ACC112 (cell line): ENCODE measurements at regions not wholly inside any gene's neighbourhood (a gene's known extent, or its start where the extent isn't known, plus 50 kb on each side); places are given as distances from the start of the nearest gene placed in this dataset.
"Not testable (repeated sequence)": the region's sequence is repeated elsewhere in the genome, so short reads cannot be mapped to it uniquely, and the experiment has no call there.

Experiments
- H2AFZ ChIP-seq: fragments of 200-600 bp; sonication (generic); one replicate; pipeline ENCODE4 v1.6.0; 2017; ENCODE audit warnings: antibody characterized with exemption, low read length; ENCODE audit not compliant: unreplicated experiment
- H3K27ac ChIP-seq: fragments of 200-600 bp; sonication (generic); 2 replicates; pipeline ENCODE4 v1.5.1; 2014; ENCODE audit warnings: low read depth, mild to moderate bottlenecking, antibody characterized with exemption, low read length, moderate library complexity
- H3K27me3 ChIP-seq: fragments of 200-600 bp; sonication (generic); 2 replicates; pipeline ENCODE4 v1.6.1; 2014; ENCODE audit warnings: mild to moderate bottlenecking, antibody characterized with exemption, low read length, moderate library complexity, mixed read lengths; ENCODE audit not compliant: insufficient read depth
- H3K36me3 ChIP-seq: fragments of 200-600 bp; sonication (generic); 2 replicates; pipeline ENCODE4 v1.6.1; 2016; ENCODE audit warnings: mild to moderate bottlenecking, antibody characterized with exemption, low read length, moderate library complexity, mixed read lengths; ENCODE audit not compliant: insufficient read depth
- H3K4me1 ChIP-seq: fragments of 200-600 bp; sonication (generic); one replicate; pipeline ENCODE4 v1.6.1; 2016; ENCODE audit warnings: low read length, mixed read lengths; ENCODE audit not compliant: insufficient read depth, unreplicated experiment, control insufficient read depth
- H3K4me3 ChIP-seq: fragments of 200-600 bp; sonication (generic); 2 replicates; pipeline ENCODE4 v1.5.1; 2014; ENCODE audit warnings: mild to moderate bottlenecking, low read depth, low read length
- H3K79me2 ChIP-seq: fragments of 200-600 bp; sonication (generic); one replicate; pipeline ENCODE4 v1.6.0; 2016; ENCODE audit warnings: low read length; ENCODE audit not compliant: control insufficient read depth, unreplicated experiment, insufficient read depth

GRCh38 chr3:174538151-174538550, 321.0 kb upstream of the NAALADL2 start:
- H3K79me2 ChIP-seq = no peaks in the 10 kb centered on the region
- H2AFZ ChIP-seq = no peak overlapping the region
- H3K27me3 ChIP-seq = no peaks in the 10 kb centered on the region
- peaks cover 9% of the 10 kb centered on the region for H3K4me1 ChIP-seq
- no peak overlapping the region for H3K4me3 ChIP-seq
- H3K27ac ChIP-seq = no peak overlapping the region
- no peaks in the 10 kb centered on the region for H3K36me3 ChIP-seq

DNA sequence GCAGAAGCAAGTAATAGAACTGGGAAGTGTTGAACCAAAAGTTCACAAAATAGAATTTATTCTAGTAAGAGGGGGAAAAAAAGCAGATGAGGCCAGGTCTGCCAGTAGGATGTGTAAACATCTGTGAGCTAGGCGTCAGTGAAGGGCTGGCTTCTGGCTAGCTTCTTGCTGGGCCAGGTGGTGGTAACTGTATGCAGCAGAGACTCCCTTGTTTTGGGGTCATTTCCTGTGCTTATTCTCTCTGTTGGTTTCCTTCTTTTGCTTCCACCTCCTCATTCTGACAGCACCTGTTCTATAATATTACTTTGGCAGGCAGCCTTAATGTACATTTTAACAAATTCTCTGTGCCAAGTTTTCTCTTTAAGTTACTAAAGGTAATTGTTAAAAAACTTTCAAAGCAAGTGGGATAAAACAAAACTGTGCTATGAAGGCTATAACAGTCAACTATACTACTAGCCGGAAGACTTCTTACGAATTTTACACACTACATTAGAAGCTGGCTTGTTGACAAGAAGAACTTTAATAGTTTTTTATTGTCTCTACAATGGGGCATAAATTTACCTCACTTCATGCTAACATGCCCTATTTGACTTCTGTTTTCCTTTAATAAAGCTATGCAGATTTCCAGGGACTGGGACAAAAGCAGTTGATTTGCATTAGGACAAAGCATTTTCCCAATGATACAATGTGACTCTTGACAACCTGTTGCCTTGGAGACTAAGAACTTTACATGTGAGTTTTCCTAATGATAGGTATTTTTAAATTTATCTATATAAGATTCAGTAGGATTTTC, 318.8 kb upstream of the NAALADL2 start:
- no peak overlapping the region for H2AFZ ChIP-seq
- H3K36me3 ChIP-seq = no peaks in the 10 kb centered on the region
- H3K27ac ChIP-seq = no peak overlapping the region
- H3K4me1 ChIP-seq = peaks cover 4% of the 10 kb centered on the region
- no peaks in the 10 kb centered on the region for H3K79me2 ChIP-seq
- no peaks in the 10 kb centered on the region for H3K27me3 ChIP-seq
- no peak overlapping the region for H3K4me3 ChIP-seq

DNA sequence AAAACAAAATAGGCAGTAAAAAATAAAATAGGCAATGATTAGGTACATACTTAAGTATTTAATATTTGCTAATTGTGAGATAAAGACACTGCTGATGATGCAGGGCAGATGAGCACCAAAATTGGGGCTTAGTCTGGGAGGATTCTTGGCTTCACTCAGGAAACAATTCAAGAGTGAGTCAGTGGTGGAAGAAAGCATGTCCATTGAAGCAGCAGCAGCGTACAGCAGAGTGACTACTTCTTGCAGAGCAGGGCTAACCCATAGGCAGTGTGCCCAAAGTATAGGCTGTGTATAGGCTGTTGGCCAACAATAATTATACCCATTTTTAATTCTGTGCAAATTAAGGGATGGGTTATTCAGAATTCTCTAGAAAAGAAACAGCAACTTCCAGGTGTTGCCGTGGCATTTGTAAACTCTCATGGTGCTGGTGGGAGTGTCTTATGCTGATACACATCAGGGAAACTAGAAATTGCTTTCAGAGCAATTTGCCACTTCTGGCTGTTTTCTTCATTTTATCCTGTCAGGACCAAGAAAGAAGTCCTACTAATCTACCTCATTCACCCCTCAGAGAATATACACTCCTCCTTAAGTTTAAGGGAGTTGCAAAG, 317.3 kb upstream of the NAALADL2 start:
- Histone ChIP-seq H2AFZ (no peak overlapping the region), H3K4me3 (no peak overlapping the region), H3K27ac (no peak overlapping the region), H3K27me3 (no peaks in the 10 kb centered on the region), H3K79me2 (no peaks in the 10 kb centered on the region), H3K36me3 (no peaks in the 10 kb centered on the region), H3K4me1 (peaks cover 4% of the 10 kb centered on the region)

DNA sequence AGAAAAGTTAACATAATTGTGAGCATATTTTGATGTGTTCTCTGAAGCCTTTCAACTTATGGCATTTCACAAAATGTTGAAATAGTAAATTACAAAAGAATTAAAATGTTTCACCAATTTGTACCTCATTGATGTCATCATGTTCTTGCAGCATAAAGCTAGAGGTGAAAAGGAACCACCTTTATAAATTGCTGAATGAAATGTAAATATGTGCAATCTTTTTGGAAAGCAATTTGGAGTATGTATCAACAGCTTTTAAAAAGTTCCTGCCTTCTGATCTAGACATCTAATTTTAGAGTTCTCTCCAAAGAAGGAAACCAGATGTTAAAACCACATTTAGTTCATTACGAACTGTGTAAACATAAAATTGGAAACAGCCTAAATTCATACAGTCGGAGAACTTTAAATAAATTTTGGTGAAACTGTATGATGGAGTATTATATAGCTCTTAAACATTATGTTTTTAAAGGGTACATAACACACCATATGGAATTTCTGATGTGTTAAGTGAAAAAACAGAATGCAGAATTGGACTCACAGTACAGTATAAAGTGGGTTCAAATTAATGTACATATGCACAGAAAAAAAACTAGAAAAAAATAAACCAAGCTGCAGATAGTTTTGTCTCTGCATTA, 311.2 kb upstream of the NAALADL2 start:
- Histone ChIP-seq H3K27ac (no peak overlapping the region), H3K36me3 (no peaks in the 10 kb centered on the region), H3K27me3 (no peaks in the 10 kb centered on the region), H2AFZ (no peak overlapping the region), H3K4me3 (no peak overlapping the region), H3K4me1 (no peaks in the 10 kb centered on the region), H3K79me2 (no peaks in the 10 kb centered on the region)

- Histone ChIP-seq H3K79me2 (no peaks in the 10 kb centered on the region), H3K4me3 (no peak overlapping the region), H3K27ac (no peak overlapping the region), H2AFZ (no peak overlapping the region), H3K27me3 (no peaks in the 10 kb centered on the region), H3K4me1 (no peaks in the 10 kb centered on the region), H3K36me3 (no peaks in the 10 kb centered on the region)
Measured at GRCh38 chr3:174548841-174549623, 310.1 kb upstream of the NAALADL2 start.

DNA sequence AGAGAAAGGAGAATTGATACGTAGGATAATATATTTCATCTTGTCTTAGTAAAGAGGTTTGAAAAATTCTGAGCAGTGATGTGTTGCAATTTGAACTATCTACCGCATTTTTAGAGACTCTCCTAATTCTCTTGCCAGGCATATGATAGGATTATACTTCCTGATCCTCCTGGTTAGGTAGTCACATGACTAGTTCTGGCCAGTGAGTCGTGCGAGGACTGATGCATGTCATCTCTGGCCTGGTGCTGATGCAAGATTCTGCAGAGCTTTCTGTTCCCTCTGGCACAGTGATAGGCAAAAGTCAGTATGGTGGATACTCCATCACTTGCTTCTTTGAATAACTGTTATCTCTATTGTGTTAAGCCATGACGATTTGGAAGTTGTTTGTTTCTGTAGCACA, 277.6 kb upstream of the NAALADL2 start:
- H3K79me2 ChIP-seq = no peaks in the 10 kb centered on the region
- no peaks in the 10 kb centered on the region for H3K36me3 ChIP-seq
- no peak overlapping the region for H3K4me3 ChIP-seq
- H3K27me3 ChIP-seq = no peaks in the 10 kb centered on the region
- no peak overlapping the region for H2AFZ ChIP-seq
- no peak overlapping the region for H3K27ac ChIP-seq
- H3K4me1 ChIP-seq = no peaks in the 10 kb centered on the region

- H3K36me3 ChIP-seq = no peaks in the 10 kb centered on the region
- no peak overlapping the region for H3K4me3 ChIP-seq
- no peak overlapping the region for H2AFZ ChIP-seq
- no peaks in the 10 kb centered on the region for H3K79me2 ChIP-seq
- H3K27me3 ChIP-seq = no peaks in the 10 kb centered on the region
- no peak overlapping the region for H3K27ac ChIP-seq
- no peaks in the 10 kb centered on the region for H3K4me1 ChIP-seq
Measured at GRCh38 chr3:174583396-174583795, 275.7 kb upstream of the NAALADL2 start.

- not testable (repeated sequence) for H3K36me3 ChIP-seq, H3K79me2 ChIP-seq, H2AFZ ChIP-seq, H3K27ac ChIP-seq, H3K27me3 ChIP-seq, H3K4me1 ChIP-seq, H3K4me3 ChIP-seq
Measured at GRCh38 chr3:174587137-174587536, 272.0 kb upstream of the NAALADL2 start.

DNA sequence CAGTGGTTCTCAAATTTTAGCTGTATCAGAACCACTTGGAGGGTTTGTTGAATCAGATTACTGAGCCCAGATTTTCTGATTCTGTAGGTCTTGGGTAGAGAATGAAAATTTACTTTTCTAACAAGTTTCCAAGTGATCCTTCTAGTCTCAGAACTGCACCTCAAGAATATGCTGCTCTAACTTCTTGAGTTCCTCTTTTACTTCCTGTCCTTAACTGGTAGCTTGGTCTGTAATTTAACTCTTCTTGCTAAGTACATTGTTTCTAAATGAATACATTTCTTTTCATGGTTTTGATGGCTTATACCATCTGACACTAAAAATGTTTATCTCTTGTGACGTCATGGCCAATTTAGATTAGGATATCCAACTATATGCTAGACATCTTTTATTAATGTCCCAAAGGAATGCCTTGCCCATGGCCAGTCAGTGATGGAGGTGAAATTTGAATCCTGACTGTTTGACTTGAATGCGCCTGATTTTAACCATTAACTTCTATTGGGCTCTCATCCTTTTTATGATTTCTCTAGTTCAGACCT, 262.6 kb upstream of the NAALADL2 start:
- no peaks in the 10 kb centered on the region for H3K4me1 ChIP-seq
- no peaks in the 10 kb centered on the region for H3K36me3 ChIP-seq
- no peaks in the 10 kb centered on the region for H3K27me3 ChIP-seq
- H3K4me3 ChIP-seq = no peak overlapping the region
- H3K27ac ChIP-seq = no peak overlapping the region
- H3K79me2 ChIP-seq = no peaks in the 10 kb centered on the region
- no peak overlapping the region for H2AFZ ChIP-seq

DNA sequence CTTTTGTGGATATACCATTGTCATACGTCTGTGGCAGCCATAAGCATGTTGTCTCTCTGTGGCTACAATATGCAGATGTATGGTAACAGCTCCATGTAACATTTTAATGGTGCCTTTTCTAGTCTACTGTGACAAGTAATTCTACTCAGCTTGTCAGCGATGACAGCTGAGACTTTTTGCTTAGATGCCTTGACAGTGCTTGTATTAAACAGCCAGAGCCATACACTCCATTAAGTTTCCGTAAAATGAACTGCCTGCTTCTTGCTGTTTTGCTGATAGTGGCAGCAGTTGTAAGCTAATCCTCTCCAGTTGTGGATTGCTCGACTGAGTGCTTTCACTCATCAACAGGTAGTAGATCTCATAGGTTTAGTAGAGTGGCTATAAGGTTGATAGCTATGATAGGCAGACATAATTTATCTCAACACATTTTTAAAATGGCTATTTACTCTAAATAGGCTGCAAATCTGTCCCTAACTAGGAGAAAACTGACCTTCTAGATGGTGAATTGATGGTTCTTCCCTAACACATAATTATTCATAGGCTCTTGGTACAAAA, 260.2 kb upstream of the NAALADL2 start:
- H3K79me2 ChIP-seq = no peaks in the 10 kb centered on the region
- H3K36me3 ChIP-seq = no peaks in the 10 kb centered on the region
- H3K4me3 ChIP-seq = no peak overlapping the region
- no peak overlapping the region for H2AFZ ChIP-seq
- no peaks in the 10 kb centered on the region for H3K27me3 ChIP-seq
- no peaks in the 10 kb centered on the region for H3K4me1 ChIP-seq
- no peak overlapping the region for H3K27ac ChIP-seq
